Activated T-cell treated with anti-CD3 and anti-CD28 coated beads, Interleukin-2, amount 50 U/mL, for 24 hours (primary cell): ENCODE measurements at regions not wholly inside any gene's neighbourhood (a gene's known extent, or its start where the extent isn't known, plus 50 kb on each side); places are given as distances from the start of the nearest gene placed in this dataset.

Source experiments
- DNase-seq: peaks from one replicate; pipeline ENCODE4 v3.0.0-alpha.2; 2020
- H3K27ac Mint-ChIP-seq: 2 replicates; pipeline ENCODE4 v1.8.0; 2020; ENCODE audit warnings: mild to moderate bottlenecking, mixed read lengths
- H3K27me3 Mint-ChIP-seq: 2 replicates; pipeline ENCODE4 v1.8.0; 2020; ENCODE audit warnings: mixed read lengths
- H3K36me3 Mint-ChIP-seq: 2 replicates; pipeline ENCODE4 v1.8.0; 2020; ENCODE audit warnings: low read depth, mixed read lengths
- H3K4me1 Mint-ChIP-seq: 2 replicates; pipeline ENCODE4 v1.8.0; 2020; ENCODE audit warnings: low read depth, mixed read lengths
- H3K4me3 Mint-ChIP-seq: 2 replicates; pipeline ENCODE4 v1.8.0; 2020; ENCODE audit warnings: mild to moderate bottlenecking, moderate library complexity, mixed read lengths
- H3K9me3 Mint-ChIP-seq: 2 replicates; pipeline ENCODE4 v1.8.0; 2020; ENCODE audit warnings: mixed read lengths

- H3K27ac Mint-ChIP-seq = peak overlapping the region; percentile 39
- no peaks in the 10 kb centered on the region for H3K27me3 Mint-ChIP-seq
- H3K4me3 Mint-ChIP-seq = no peak overlapping the region
Observed at GRCh38 chr1:67563684-67564083, 121.3 kb upstream of the GADD45A start.

GRCh38 chr1:67564193-67564592 is 120.8 kb upstream of the GADD45A start:
- Mint-ChIP-seq H3K27ac (peak overlapping the region; percentile 39), H3K36me3 (no peaks in the 10 kb centered on the region), H3K27me3 (no peaks in the 10 kb centered on the region), H3K9me3 (no peaks in the 10 kb centered on the region), H3K4me1 (peaks cover 6% of the 10 kb centered on the region), H3K4me3 (no peak overlapping the region)
- no peak for DNase-seq

More at GRCh38 chr1:67563684-67564083, 121.3 kb upstream of the GADD45A start:
- Mint-ChIP-seq H3K36me3 (no peaks in the 10 kb centered on the region), H3K9me3 (no peaks in the 10 kb centered on the region), H3K4me1 (peaks cover 6% of the 10 kb centered on the region)
- no peak for DNase-seq

- H3K9me3 Mint-ChIP-seq = no peaks in the 10 kb centered on the region
Observed at GRCh38 chr1:67566803-67567377, 118.1 kb upstream of the GADD45A start.

GRCh38 chr1:67570486-67571143 is 114.4 kb upstream of the GADD45A start:
- H3K9me3 Mint-ChIP-seq = no peaks in the 10 kb centered on the region
- no peak overlapping the region for H3K27ac Mint-ChIP-seq
- H3K36me3 Mint-ChIP-seq = no peaks in the 10 kb centered on the region
- DNase-seq = no peak
- no peaks in the 10 kb centered on the region for H3K4me1 Mint-ChIP-seq
- H3K27me3 Mint-ChIP-seq = no peaks in the 10 kb centered on the region
- H3K4me3 Mint-ChIP-seq = no peak overlapping the region

More at GRCh38 chr1:67566803-67567377, 118.1 kb upstream of the GADD45A start:
- no peaks in the 10 kb centered on the region for H3K36me3 Mint-ChIP-seq
- no peaks in the 10 kb centered on the region for H3K27me3 Mint-ChIP-seq
- H3K4me1 Mint-ChIP-seq = peaks cover 3% of the 10 kb centered on the region
- no peak overlapping the region for H3K4me3 Mint-ChIP-seq
- no peak overlapping the region for H3K27ac Mint-ChIP-seq
- no peak for DNase-seq

GRCh38 chr1:67571406-67571805 is 113.6 kb upstream of the GADD45A start:
- Mint-ChIP-seq H3K9me3 (no peaks in the 10 kb centered on the region), H3K27ac (no peak overlapping the region), H3K27me3 (no peaks in the 10 kb centered on the region), H3K4me1 (no peaks in the 10 kb centered on the region), H3K36me3 (no peaks in the 10 kb centered on the region), H3K4me3 (no peak overlapping the region)
- no peak for DNase-seq

GRCh38 chr1:67571901-67572593 is 113.0 kb upstream of the GADD45A start:
- H3K4me1 Mint-ChIP-seq = no peaks in the 10 kb centered on the region
- no peaks in the 10 kb centered on the region for H3K36me3 Mint-ChIP-seq
- DNase-seq = no peak
- H3K27ac Mint-ChIP-seq = no peak overlapping the region
- no peak overlapping the region for H3K4me3 Mint-ChIP-seq
- no peaks in the 10 kb centered on the region for H3K27me3 Mint-ChIP-seq
- no peaks in the 10 kb centered on the region for H3K9me3 Mint-ChIP-seq

GRCh38 chr1:67572594-67573221 is 112.3 kb upstream of the GADD45A start:
- Mint-ChIP-seq H3K36me3 (no peaks in the 10 kb centered on the region), H3K4me1 (no peaks in the 10 kb centered on the region), H3K27me3 (no peaks in the 10 kb centered on the region), H3K27ac (no peak overlapping the region), H3K9me3 (no peaks in the 10 kb centered on the region), H3K4me3 (no peak overlapping the region)
- DNase-seq = no peak

GRCh38 chr1:67573311-67573872 is 111.6 kb upstream of the GADD45A start:
- no peaks in the 10 kb centered on the region for H3K9me3 Mint-ChIP-seq
- H3K36me3 Mint-ChIP-seq = no peaks in the 10 kb centered on the region
- H3K4me1 Mint-ChIP-seq = no peaks in the 10 kb centered on the region
- no peaks in the 10 kb centered on the region for H3K27me3 Mint-ChIP-seq
- H3K27ac Mint-ChIP-seq = no peak overlapping the region
- no peak overlapping the region for H3K4me3 Mint-ChIP-seq
- no peak for DNase-seq

- Mint-ChIP-seq H3K27me3 (no peaks in the 10 kb centered on the region), H3K9me3 (no peaks in the 10 kb centered on the region), H3K27ac (no peak overlapping the region), H3K36me3 (no peaks in the 10 kb centered on the region), H3K4me3 (no peak overlapping the region), H3K4me1 (no peaks in the 10 kb centered on the region)
- DNase-seq = no peak
Observed at GRCh38 chr1:67574221-67574620, 110.8 kb upstream of the GADD45A start.

GRCh38 chr1:67575861-67576260 is 109.1 kb upstream of the GADD45A start:
- no peak overlapping the region for H3K4me3 Mint-ChIP-seq
- H3K36me3 Mint-ChIP-seq = no peaks in the 10 kb centered on the region
- no peak overlapping the region for H3K27ac Mint-ChIP-seq
- H3K4me1 Mint-ChIP-seq = no peaks in the 10 kb centered on the region
- no peaks in the 10 kb centered on the region for H3K27me3 Mint-ChIP-seq
- DNase-seq = no peak
- no peaks in the 10 kb centered on the region for H3K9me3 Mint-ChIP-seq

GRCh38 chr1:67576474-67576873 is 108.5 kb upstream of the GADD45A start:
- no peak overlapping the region for H3K4me3 Mint-ChIP-seq
- no peaks in the 10 kb centered on the region for H3K36me3 Mint-ChIP-seq
- no peak for DNase-seq

GRCh38 chr1:67577646-67578045 is 107.4 kb upstream of the GADD45A start:
- H3K4me3 Mint-ChIP-seq = no peak overlapping the region
- no peaks in the 10 kb centered on the region for H3K36me3 Mint-ChIP-seq

More at GRCh38 chr1:67576474-67576873, 108.5 kb upstream of the GADD45A start:
- Mint-ChIP-seq H3K27me3 (no peaks in the 10 kb centered on the region), H3K4me1 (no peaks in the 10 kb centered on the region), H3K27ac (no peak overlapping the region), H3K9me3 (no peaks in the 10 kb centered on the region)

GRCh38 chr1:67578397-67579020 is 106.5 kb upstream of the GADD45A start:
- DNase-seq = no peak
- H3K36me3 Mint-ChIP-seq = no peaks in the 10 kb centered on the region
- no peak overlapping the region for H3K27ac Mint-ChIP-seq
- no peaks in the 10 kb centered on the region for H3K4me1 Mint-ChIP-seq
- H3K9me3 Mint-ChIP-seq = no peaks in the 10 kb centered on the region
- no peak overlapping the region for H3K4me3 Mint-ChIP-seq
- H3K27me3 Mint-ChIP-seq = no peaks in the 10 kb centered on the region

More at GRCh38 chr1:67577646-67578045, 107.4 kb upstream of the GADD45A start:
- Mint-ChIP-seq H3K27ac (no peak overlapping the region), H3K9me3 (no peaks in the 10 kb centered on the region), H3K4me1 (no peaks in the 10 kb centered on the region), H3K27me3 (no peaks in the 10 kb centered on the region)
- no peak for DNase-seq
